PFSK-1 (cell line): ENCODE measurements at regions not wholly inside any gene's neighbourhood (a gene's known extent, or its start where the extent isn't known, plus 50 kb on each side); places are given as distances from the start of the nearest gene placed in this dataset.

ENCODE experiments used
- POLR2AphosphoS5 ChIP-seq: IDR thresholded peaks from 2 replicates; pipeline ENCODE4 v1.6.1; 2012; ENCODE audit warnings: low read depth, mild to moderate bottlenecking, control low read depth, low read length, moderate library complexity
- REST ChIP-seq, 2 experiments: IDR thresholded peaks; 2 replicates each; pipeline versions ENCODE4 v1.6.1 to v1.8.0; 2011 to 2012; ENCODE audit warnings: low read depth in 2 of 2, low read length in 2 of 2, control low read depth in 1 of 2, inconsistent platforms in 1 of 2, mild to moderate bottlenecking in 1 of 2, moderate library complexity in 1 of 2; ENCODE audit not compliant: insufficient read depth in 1 of 2
- SIN3A ChIP-seq: IDR thresholded peaks from 2 replicates; pipeline ENCODE4 v1.6.1; 2012; ENCODE audit warnings: mild to moderate bottlenecking, low read length, moderate library complexity, borderline replicate concordance; ENCODE audit not compliant: insufficient read depth
- TAF1 ChIP-seq: IDR thresholded peaks from 2 replicates; pipeline ENCODE4 v1.6.1; 2012; ENCODE audit warnings: low read length, control low read depth, borderline replicate concordance; ENCODE audit not compliant: insufficient read depth

GRCh38 chr3:124063197-124063909, 71.4 kb upstream of the ROPN1 start:
- TF ChIP-seq POLR2AphosphoS5 = no peak
- no peak for TF ChIP-seq TAF1
- TF ChIP-seq REST (IDR thresholded peaks at IDR 0.05; ENCODE audit: insufficient read depth in 1 of 2, low read depth in 2 of 2, low read length in 2 of 2) = no peak
- no peak for TF ChIP-seq SIN3A
